IPS-18a (cell line): ENCODE measurements at regions not wholly inside any gene's neighbourhood (a gene's known extent, or its start where the extent isn't known, plus 50 kb on each side); places are given as distances from the start of the nearest gene placed in this dataset.

Experiments
- H3K27ac ChIP-seq: one replicate; pipeline ENCODE4 v1.5.1; 2013; ENCODE audit warnings: low read length
- H3K27me3 ChIP-seq: one replicate; pipeline ENCODE4 v1.6.1; 2013; ENCODE audit warnings: mild to moderate bottlenecking, low read length; ENCODE audit not compliant: control insufficient read depth, insufficient read depth
- H3K36me3 ChIP-seq: one replicate; pipeline ENCODE4 v1.6.1; 2013; ENCODE audit warnings: low read depth, low read length; ENCODE audit not compliant: control insufficient read depth
- H3K4me1 ChIP-seq: one replicate; pipeline ENCODE4 v1.6.1; 2013; ENCODE audit warnings: low read depth, low read length; ENCODE audit not compliant: control insufficient read depth
- H3K4me3 ChIP-seq: one replicate; pipeline ENCODE4 v1.5.1; 2013; ENCODE audit warnings: low read length
- H3K9ac ChIP-seq: one replicate; pipeline ENCODE4 v1.6.1; 2013; ENCODE audit warnings: mild to moderate bottlenecking, low read length, moderate library complexity
- H3K9me3 ChIP-seq: one replicate; pipeline ENCODE4 v1.6.1; 2013; ENCODE audit warnings: low read depth, low read length; ENCODE audit not compliant: control insufficient read depth

DNA sequence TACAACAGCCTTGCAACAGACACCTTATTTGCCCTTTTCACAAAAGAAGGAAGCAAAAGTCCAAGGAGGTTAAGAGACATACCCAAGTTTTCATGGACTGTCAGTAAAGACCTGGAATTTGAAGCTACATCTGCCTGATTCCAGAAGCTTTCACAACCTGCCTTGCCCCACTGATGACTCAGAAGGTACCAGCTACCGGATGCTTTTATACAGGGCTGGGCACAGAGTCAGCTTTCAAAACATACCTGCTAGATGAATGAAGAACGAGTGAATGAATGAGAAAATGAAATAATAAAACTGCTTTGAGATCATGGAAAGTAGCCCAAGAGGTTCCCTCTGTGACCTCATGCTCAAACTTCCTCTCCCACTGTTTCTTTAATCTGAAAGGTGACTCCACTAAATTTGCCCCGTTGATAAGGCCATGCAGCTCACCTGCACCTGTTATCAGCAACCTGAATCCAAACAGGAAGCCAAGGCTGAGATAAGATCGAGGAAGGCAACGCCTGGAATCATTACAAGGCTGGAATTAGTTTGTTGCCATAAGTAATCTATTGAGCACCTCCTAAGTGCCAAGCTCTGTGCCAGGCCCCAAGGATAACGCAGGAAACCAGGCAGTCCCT lies 151.5 kb downstream of the WDR11 start:
- H3K4me1 ChIP-seq, result peaks cover 4% of the 10 kb centered on the region
- H3K27ac ChIP-seq, result no peak overlapping the region
- H3K4me3 ChIP-seq, result no peak overlapping the region
- no peaks in the 10 kb centered on the region for H3K27me3 ChIP-seq
- H3K9ac ChIP-seq, result no peak overlapping the region
- H3K36me3 ChIP-seq, result no peaks in the 10 kb centered on the region
- peaks cover 7% of the 10 kb centered on the region for H3K9me3 ChIP-seq

DNA sequence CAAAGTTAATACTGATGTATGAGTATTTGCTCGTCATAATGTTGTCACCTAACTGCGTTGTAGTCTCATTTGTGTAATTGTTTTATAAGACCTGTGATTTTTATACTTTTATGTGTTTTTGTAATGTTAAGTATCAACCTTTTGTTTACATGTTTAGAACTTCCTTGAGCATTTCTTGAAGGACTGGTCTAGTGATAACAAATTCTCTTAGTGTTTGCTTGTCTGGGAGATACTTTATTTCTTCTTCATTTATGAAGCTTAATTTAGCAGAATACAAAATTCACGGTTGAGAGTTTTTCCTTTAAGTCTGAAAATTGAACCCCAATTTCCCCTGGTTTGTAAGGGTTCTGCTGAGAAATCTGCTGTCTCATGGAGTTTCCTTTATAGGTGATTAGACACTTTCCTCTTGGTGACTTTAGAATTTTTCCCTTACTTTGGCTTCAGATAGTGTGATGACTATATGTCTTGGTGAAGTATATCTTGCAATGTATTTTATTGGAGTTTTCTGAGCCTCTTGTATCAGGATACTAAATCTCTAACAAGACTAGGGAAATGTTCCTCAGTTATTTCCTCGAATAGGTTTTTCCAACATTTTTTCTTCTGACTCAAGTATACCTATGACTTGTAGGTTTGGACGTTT lies 154.9 kb downstream of the WDR11 start:
- no peak overlapping the region for H3K9ac ChIP-seq
- H3K36me3 ChIP-seq, result no peaks in the 10 kb centered on the region
- H3K9me3 ChIP-seq, result peaks cover 7% of the 10 kb centered on the region

DNA sequence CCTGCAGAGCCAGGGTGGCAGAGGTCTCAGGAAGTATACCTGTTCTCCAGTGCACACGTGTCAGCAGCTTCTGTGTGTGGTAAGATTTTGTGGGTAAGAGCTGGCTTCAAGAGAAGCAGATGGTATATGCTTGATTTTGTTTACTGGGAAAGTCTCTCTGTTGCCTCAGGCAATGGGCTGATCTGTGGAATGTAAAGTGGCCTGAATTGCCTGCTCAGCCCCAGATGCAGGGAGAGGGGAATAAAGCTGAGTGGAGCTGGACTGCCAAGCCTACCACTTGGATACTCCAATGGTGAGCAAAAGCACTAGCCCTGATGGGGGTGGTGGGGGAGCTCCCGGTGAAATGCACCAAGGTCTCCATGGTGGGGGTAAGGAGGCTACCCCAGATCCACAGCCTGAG lies 156.1 kb downstream of the WDR11 start:
- Histone ChIP-seq H3K4me3 (no peak overlapping the region), H3K9me3 (peaks cover 7% of the 10 kb centered on the region), H3K9ac (no peak overlapping the region), H3K4me1 (no peaks in the 10 kb centered on the region), H3K27me3 (no peaks in the 10 kb centered on the region), H3K27ac (no peak overlapping the region), H3K36me3 (no peaks in the 10 kb centered on the region)

More for the DNA sequence above, 154.9 kb downstream of the WDR11 start:
- Histone ChIP-seq H3K4me3 (no peak overlapping the region), H3K27ac (no peak overlapping the region), H3K4me1 (no peaks in the 10 kb centered on the region), H3K27me3 (no peaks in the 10 kb centered on the region)

DNA sequence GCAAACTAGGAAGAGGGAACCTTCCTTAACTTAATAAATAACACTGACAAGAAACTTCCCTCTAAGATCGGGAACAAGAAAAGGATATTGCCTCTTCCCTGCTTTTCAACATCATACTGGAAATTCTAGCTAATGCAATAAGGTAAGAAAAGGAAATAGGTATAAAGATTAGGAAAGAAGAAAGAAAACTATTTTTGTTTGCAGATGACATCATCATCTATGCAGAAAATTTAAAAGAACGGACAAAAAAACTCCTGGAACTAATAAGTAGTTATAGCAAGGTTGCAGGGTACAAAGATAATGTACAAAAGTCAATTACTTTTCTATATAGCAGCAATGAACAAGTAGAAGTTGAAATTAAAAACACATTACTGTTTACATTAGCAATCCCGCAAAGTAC lies 164.8 kb downstream of the WDR11 start:
- Histone ChIP-seq H3K27ac (no peak overlapping the region), H3K9ac (no peak overlapping the region), H3K4me1 (no peaks in the 10 kb centered on the region), H3K27me3 (no peaks in the 10 kb centered on the region), H3K4me3 (no peak overlapping the region), H3K9me3 (peaks cover 5% of the 10 kb centered on the region), H3K36me3 (no peaks in the 10 kb centered on the region)

DNA sequence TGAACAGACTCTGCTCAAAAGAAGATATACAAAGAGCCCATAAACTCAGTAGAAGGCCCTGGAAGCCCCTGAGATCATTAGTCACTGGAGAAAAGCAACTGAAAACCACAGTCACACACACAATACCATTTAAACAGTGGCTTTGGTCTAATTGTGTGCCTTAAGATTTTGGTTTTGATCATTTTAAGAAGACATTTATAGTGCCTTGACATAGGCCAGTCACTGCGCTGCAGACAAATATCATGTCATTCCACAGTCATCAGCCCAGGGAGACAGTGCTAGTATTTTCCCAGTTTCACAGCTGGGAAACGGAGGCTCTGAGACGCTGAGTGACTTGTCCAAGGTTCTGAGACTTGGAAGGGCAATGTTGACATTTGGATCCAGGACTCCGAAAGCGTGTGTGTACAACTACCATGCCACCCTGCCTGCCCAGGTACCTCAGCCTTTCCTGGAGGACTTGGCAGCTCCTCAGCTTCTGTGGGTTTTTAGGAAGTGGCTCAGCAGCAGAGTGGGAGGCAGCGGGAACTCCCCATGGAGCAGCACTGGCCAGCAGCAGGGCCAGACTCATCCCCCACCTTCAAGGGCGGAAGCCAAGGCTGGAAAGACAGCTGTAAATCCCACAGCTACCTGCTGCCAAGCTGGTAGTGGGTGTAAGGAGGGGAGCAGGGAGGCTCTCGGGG lies 173.9 kb downstream of the WDR11 start:
- no peak overlapping the region for H3K27ac ChIP-seq
- no peaks in the 10 kb centered on the region for H3K9me3 ChIP-seq
- H3K27me3 ChIP-seq, result no peaks in the 10 kb centered on the region
- H3K4me1 ChIP-seq, result no peaks in the 10 kb centered on the region
- no peak overlapping the region for H3K9ac ChIP-seq
- no peak overlapping the region for H3K4me3 ChIP-seq
- no peaks in the 10 kb centered on the region for H3K36me3 ChIP-seq

DNA sequence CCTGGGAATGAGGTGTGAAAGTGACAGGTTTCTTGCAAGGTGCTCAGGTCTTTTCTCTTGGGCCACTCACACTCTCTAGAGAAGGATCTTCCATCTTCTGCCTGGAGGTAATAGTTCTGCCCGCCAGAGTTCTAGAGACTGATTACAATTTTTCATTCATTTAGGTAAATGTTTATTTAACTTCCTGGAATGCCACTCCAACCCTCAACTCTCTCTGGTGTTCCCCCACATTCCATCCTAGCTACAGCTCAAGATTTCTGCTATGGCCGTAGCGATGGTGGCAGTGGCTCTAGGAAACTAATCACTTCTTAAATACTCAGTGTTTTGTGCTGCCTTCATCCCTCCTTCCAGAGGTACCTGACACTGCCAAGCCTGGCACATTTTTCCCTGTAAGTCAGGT lies 174.6 kb downstream of the WDR11 start:
- H3K9me3 ChIP-seq, result no peaks in the 10 kb centered on the region
- no peak overlapping the region for H3K4me3 ChIP-seq
- H3K4me1 ChIP-seq, result no peaks in the 10 kb centered on the region
- H3K9ac ChIP-seq, result no peak overlapping the region
- H3K27ac ChIP-seq, result no peak overlapping the region
- no peaks in the 10 kb centered on the region for H3K36me3 ChIP-seq
- H3K27me3 ChIP-seq, result no peaks in the 10 kb centered on the region

DNA sequence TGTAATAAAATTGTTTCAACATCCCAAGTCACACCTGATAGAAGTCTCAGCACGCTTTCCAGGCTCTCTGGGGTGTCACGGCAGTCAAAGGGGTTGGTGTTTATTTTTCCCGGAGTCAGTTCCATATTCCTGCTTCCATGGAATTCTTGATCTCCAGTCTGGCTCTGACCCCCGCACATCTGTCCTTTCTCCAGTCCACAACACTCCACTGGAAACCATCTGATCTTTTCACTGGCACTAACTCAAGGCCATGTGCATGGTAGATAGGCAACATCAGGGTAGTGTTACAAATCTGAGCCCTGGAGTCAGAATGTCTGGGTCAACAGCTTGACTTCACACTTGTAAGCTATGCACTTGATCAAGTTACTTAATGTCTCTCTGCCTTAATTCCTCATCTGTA lies 176.2 kb downstream of the WDR11 start:
- no peaks in the 10 kb centered on the region for H3K27me3 ChIP-seq
- H3K9ac ChIP-seq, result no peak overlapping the region
- H3K9me3 ChIP-seq, result no peaks in the 10 kb centered on the region
- H3K4me1 ChIP-seq, result no peaks in the 10 kb centered on the region
- no peaks in the 10 kb centered on the region for H3K36me3 ChIP-seq
- no peak overlapping the region for H3K4me3 ChIP-seq
- H3K27ac ChIP-seq, result no peak overlapping the region

DNA sequence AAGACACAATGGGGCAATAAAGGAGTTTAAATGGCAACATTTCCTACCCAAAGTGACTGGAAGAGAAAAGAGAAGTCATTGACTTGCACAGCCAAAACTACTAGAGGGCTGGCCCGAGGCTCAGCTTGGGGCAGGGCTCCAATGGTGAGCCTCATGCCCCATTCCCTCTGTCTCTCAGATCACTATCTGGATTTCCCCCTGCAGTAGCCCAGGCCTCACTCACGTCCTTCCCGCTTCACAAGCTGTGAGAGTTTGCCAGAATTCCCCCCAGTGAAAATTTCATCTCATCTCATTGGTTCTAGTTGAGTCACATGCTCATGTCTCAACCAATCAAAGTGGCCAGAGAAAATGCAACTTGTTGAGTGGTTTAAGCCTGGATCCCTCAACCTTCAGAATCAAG lies 181.3 kb downstream of the WDR11 start:
- Histone ChIP-seq H3K9me3 (no peaks in the 10 kb centered on the region), H3K4me3 (no peak overlapping the region), H3K36me3 (no peaks in the 10 kb centered on the region), H3K9ac (no peak overlapping the region), H3K27ac (no peak overlapping the region), H3K27me3 (no peaks in the 10 kb centered on the region), H3K4me1 (peaks cover 3% of the 10 kb centered on the region)

DNA sequence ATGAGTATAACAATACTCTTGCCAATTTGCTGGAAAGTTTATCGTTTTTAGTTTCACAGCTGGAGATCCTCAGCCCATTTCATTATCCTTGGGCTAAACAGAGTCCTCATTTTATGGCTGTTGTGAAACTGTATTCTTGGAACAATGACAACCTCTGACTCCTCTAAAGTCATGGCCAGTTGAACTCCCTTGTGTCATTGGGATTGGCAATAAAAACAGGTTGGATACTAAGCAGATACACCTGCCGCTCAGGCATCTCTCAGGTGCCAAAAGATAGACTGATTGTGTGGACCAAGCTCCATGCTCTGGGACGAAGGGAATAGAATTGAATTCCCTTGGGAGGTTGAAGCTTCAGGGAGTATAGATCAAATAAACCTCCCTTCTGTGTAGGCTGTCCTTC lies 182.2 kb downstream of the WDR11 start:
- H3K9me3 ChIP-seq, result no peaks in the 10 kb centered on the region

DNA sequence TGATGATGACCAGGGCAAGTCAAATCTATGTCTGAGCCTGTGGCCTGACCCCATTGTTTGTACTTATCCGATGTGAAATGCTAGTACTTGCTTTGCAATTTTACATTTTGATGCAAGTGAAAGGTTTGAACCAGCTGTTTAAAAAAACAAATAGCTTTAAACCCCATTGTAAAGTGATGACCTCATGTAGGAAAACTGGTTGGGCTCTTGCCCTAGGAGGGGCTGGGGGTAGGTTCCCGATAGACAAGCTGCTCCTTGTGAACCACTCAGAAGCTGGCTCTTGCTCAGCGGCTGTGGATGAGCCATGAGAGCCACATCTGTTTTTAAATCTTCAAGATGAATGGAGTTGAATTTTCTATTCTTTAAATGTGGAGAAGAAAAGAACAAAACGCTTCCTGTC lies 185.3 kb downstream of the WDR11 start:
- no peaks in the 10 kb centered on the region for H3K36me3 ChIP-seq
- H3K9ac ChIP-seq, result no peak overlapping the region
- H3K9me3 ChIP-seq, result no peaks in the 10 kb centered on the region
- peaks cover 3% of the 10 kb centered on the region for H3K4me1 ChIP-seq
- no peak overlapping the region for H3K4me3 ChIP-seq
- H3K27ac ChIP-seq, result no peak overlapping the region
- no peaks in the 10 kb centered on the region for H3K27me3 ChIP-seq

More for the DNA sequence above, 182.2 kb downstream of the WDR11 start:
- no peak overlapping the region for H3K9ac ChIP-seq
- H3K27me3 ChIP-seq, result no peaks in the 10 kb centered on the region
- H3K4me3 ChIP-seq, result no peak overlapping the region
- H3K36me3 ChIP-seq, result no peaks in the 10 kb centered on the region
- peaks cover 3% of the 10 kb centered on the region for H3K4me1 ChIP-seq
- no peak overlapping the region for H3K27ac ChIP-seq

DNA sequence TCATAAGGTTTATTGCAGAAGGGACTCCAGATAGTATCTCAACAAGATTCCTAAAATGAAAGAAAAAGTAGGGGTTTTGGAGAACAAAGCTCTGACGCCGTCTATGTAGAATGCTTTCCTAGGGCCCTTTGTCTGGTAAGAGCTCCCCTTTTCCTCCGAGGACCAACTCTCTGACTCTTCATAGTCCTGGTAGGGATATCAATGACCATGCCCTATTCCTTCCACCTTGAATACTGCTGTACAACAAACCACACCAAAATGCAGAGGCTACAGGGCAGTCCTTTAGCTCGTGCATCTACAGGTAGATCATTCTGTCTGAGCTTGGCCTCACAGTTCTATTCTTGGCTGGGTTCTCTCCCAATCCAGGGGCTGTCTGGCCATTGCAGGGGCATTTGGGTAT lies 190.3 kb downstream of the WDR11 start:
- H3K27me3 ChIP-seq, result no peaks in the 10 kb centered on the region
- H3K27ac ChIP-seq, result no peak overlapping the region
- no peak overlapping the region for H3K9ac ChIP-seq
- no peaks in the 10 kb centered on the region for H3K9me3 ChIP-seq
- peaks cover 3% of the 10 kb centered on the region for H3K4me1 ChIP-seq
- H3K4me3 ChIP-seq, result no peak overlapping the region
- H3K36me3 ChIP-seq, result no peaks in the 10 kb centered on the region

DNA sequence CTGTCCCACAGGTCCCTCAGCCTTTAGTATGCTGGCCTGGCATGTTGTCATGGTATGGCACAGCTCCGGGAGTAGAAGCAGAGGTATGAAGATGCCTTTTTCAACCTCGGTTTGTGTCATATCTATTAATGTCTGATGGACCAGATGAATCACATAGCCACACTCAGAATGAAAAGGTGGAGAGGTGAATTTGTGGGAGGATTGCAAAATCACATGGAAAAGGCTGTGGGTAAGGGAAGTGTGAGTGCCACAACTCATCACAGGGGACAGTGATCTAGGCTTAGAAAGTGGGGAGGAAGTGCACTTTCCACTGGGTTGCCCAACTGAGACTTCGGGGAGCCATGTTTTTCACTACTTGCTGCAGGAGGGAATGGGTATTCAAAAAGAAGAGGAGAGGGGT lies 190.7 kb downstream of the WDR11 start:
- Histone ChIP-seq H3K9ac (no peak overlapping the region), H3K27me3 (no peaks in the 10 kb centered on the region), H3K27ac (no peak overlapping the region), H3K9me3 (no peaks in the 10 kb centered on the region), H3K4me3 (no peak overlapping the region), H3K36me3 (no peaks in the 10 kb centered on the region), H3K4me1 (no peaks in the 10 kb centered on the region)
